SK-N-SH (cell line): ENCODE measurements at regions not wholly inside any gene's neighbourhood (a gene's known extent, or its start where the extent isn't known, plus 50 kb on each side); places are given as distances from the start of the nearest gene placed in this dataset.

Experiments used
- CTCF ChIA-PET: fragments of 300-600, 350-600 bp; formaldehyde crosslinking; extraction: SDS; loops from one replicate; lab custom pipeline; 2021; lab: Yijun Ruan, JAX
- POLR2A ChIA-PET: fragments of 350-600 bp; sonication (Branson Sonifier 250); formaldehyde crosslinking; extraction: SDS; loops from one replicate; lab custom pipeline; 2020; ENCODE audit warnings: antibody characterized with exemption, inconsistent platforms; lab: Yijun Ruan, JAX
- DNase-seq: peaks from one replicate; pipeline ENCODE4 v3.0.0; 2012
- H2AFZ ChIP-seq: fragments of 200-600 bp; sonication (generic); 2 replicates; pipeline ENCODE4 v1.8.1; 2016; ENCODE audit warnings: antibody characterized with exemption, mild to moderate bottlenecking, low read depth
- H3F3A ChIP-seq: fragments of 200-600 bp; sonication (generic); replicated peaks from 2 replicates; pipeline ENCODE3; 2016; ENCODE audit warnings: antibody characterized with exemption, mild to moderate bottlenecking; ENCODE audit not compliant: insufficient read depth
- H3K27ac ChIP-seq, 2 experiments: fragments of 200-500 bp in 1 of 2; fragments of 200-600 bp in 1 of 2; sonication (Bioruptor generic) in 1 of 2; sonication (generic), shearing (Covaris generic) in 1 of 2; 2 replicates each; pipeline versions ENCODE4 v1.5.1 to v1.6.1; 2014 to 2016; ENCODE audit warnings: low read depth in 2 of 2, inconsistent platforms in 1 of 2, low read length in 1 of 2, mild to moderate bottlenecking in 1 of 2, mixed read lengths in 1 of 2
- H3K27me3 ChIP-seq: fragments of 200-600 bp; sonication (generic), shearing (Covaris generic); 2 replicates; pipeline ENCODE4 v1.6.1; 2016; ENCODE audit warnings: mixed run types; ENCODE audit not compliant: insufficient read depth
- H3K36me3 ChIP-seq, 2 experiments: fragments of 200-500 bp in 1 of 2; fragments of 200-600 bp in 1 of 2; sonication (Bioruptor generic) in 1 of 2; sonication (generic) in 1 of 2; replicated peaks in 1 of 2; 2 replicates each; pipeline versions ENCODE3 to v1.5.1; 2014 to 2016; ENCODE audit warnings: low read length in 1 of 2, mild to moderate bottlenecking in 1 of 2; ENCODE audit not compliant: insufficient read depth in 2 of 2, control insufficient read depth in 1 of 2
- H3K4me1 ChIP-seq, 2 experiments: fragments of 200-500 bp in 1 of 2; fragments of 200-600 bp in 1 of 2; sonication (Bioruptor generic) in 1 of 2; sonication (generic), shearing (Covaris generic) in 1 of 2; 2 replicates each; pipeline versions ENCODE4 v1.5.1 to v1.6.1; 2014 to 2016; ENCODE audit warnings: low read depth in 1 of 2, low read length in 1 of 2, mixed run types in 1 of 2; ENCODE audit not compliant: insufficient read depth in 2 of 2, control insufficient read depth in 1 of 2
- H3K4me2 ChIP-seq: fragments of 200-600 bp; sonication (generic), shearing (Covaris generic); 2 replicates; pipeline ENCODE4 v1.6.1; 2017; ENCODE audit warnings: mixed run types
- H3K4me3 ChIP-seq, 2 experiments: fragments of 200-500 bp in 1 of 2; fragments of 200-600 bp in 1 of 2; sonication (Bioruptor generic) in 1 of 2; sonication (generic), shearing (Covaris generic) in 1 of 2; 2 replicates each; pipeline versions ENCODE4 v1.5.1 to v1.8.1; 2014 to 2016; ENCODE audit warnings: low read depth in 2 of 2, inconsistent platforms in 1 of 2, low read length in 1 of 2, mild to moderate bottlenecking in 1 of 2, mixed read lengths in 1 of 2, moderate library complexity in 1 of 2
- H3K79me2 ChIP-seq: fragments of 200-600 bp; sonication (generic); 2 replicates; pipeline ENCODE4 v1.8.1; 2017; ENCODE audit warnings: mild to moderate bottlenecking; ENCODE audit not compliant: insufficient read depth
- H3K9ac ChIP-seq: fragments of 200-600 bp; sonication (generic); 2 replicates; pipeline ENCODE4 v1.6.1; 2017; ENCODE audit warnings: mixed run types
- H3K9me2 ChIP-seq: fragments of 200-600 bp; sonication (generic); 2 replicates; pipeline ENCODE4 v1.6.1; 2017; ENCODE audit warnings: mixed run types
- H3K9me3 ChIP-seq: fragments of 200-600 bp; sonication (generic); 2 replicates; pipeline ENCODE4 v1.6.1; 2017; ENCODE audit warnings: mixed run types, mild to moderate bottlenecking, moderate library complexity
- H4K20me1 ChIP-seq: fragments of 200-600 bp; sonication (generic); 2 replicates; pipeline ENCODE4 v1.6.1; 2017; ENCODE audit warnings: mild to moderate bottlenecking, mixed run types; ENCODE audit not compliant: insufficient read depth
- CHD2 ChIP-seq: fragments of 150-350 bp; IDR thresholded peaks from 2 replicates; pipeline ENCODE4 v1.6.1; 2018; ENCODE audit warnings: low read length; ENCODE audit not compliant: partially characterized antibody
- CTCF ChIP-seq: fragments of 200-600 bp; sonication (generic); IDR thresholded peaks from 2 replicates; pipeline ENCODE4 v1.6.1; 2017; ENCODE audit warnings: antibody characterized with exemption, mild to moderate bottlenecking, moderate library complexity
- ELF1 ChIP-seq: IDR thresholded peaks from 2 replicates; pipeline ENCODE4 v1.4.0; 2012
- EP300 ChIP-seq, 2 experiments: IDR thresholded peaks; 2 replicates each; pipeline versions ENCODE4 v1.4.0 to v1.6.1; 2012; ENCODE audit warnings: borderline replicate concordance in 1 of 2, low read depth in 1 of 2, low read length in 1 of 2
- FOXJ3 ChIP-seq: sonication (generic); formaldehyde crosslinking; IDR thresholded peaks from 2 replicates; pipeline ENCODE4 v1.5.1; 2020; ENCODE audit warnings: mild to moderate bottlenecking, missing genetic modification reagents
- FOXM1 ChIP-seq: IDR thresholded peaks from 2 replicates; pipeline ENCODE4 v1.4.0; 2012; ENCODE audit warnings: low read depth, mild to moderate bottlenecking
- GABPA ChIP-seq: IDR thresholded peaks from 2 replicates; pipeline ENCODE4 v1.4.0; 2012; ENCODE audit warnings: low read depth, mild to moderate bottlenecking
- JUND ChIP-seq: IDR thresholded peaks from 2 replicates; pipeline ENCODE4 v1.4.0; 2012
- MEF2A ChIP-seq: IDR thresholded peaks from 2 replicates; pipeline ENCODE4 v1.4.0; 2012; ENCODE audit warnings: low read depth, borderline replicate concordance
- MXI1 ChIP-seq: IDR thresholded peaks from 2 replicates; pipeline ENCODE4 v1.6.1; 2012; ENCODE audit warnings: mild to moderate bottlenecking, low read depth, low read length, improper control_type of control experiment
- POLR2AphosphoS5 ChIP-seq: IDR thresholded peaks from 2 replicates; pipeline ENCODE4 v1.6.1; 2012; ENCODE audit warnings: low read depth, low read length
- RXRA ChIP-seq: IDR thresholded peaks from 2 replicates; pipeline ENCODE4 v1.4.0; 2012; ENCODE audit warnings: low read depth, mild to moderate bottlenecking, borderline replicate concordance
- SIN3A ChIP-seq: IDR thresholded peaks from 2 replicates; pipeline ENCODE4 v1.6.1; 2012; ENCODE audit warnings: low read depth, mild to moderate bottlenecking, low read length, moderate library complexity, borderline replicate concordance
- SMC3 ChIP-seq: IDR thresholded peaks from 2 replicates; pipeline ENCODE4 v1.6.1; 2012; ENCODE audit warnings: low read depth, low read length, improper control_type of control experiment
- TAF1 ChIP-seq: IDR thresholded peaks from 2 replicates; pipeline ENCODE4 v1.6.1; 2012; ENCODE audit warnings: low read depth, mild to moderate bottlenecking, low read length, moderate library complexity, borderline replicate concordance
- TEAD4 ChIP-seq: IDR thresholded peaks from 2 replicates; pipeline ENCODE4 v1.4.0; 2012; ENCODE audit warnings: mild to moderate bottlenecking, borderline replicate concordance; ENCODE audit not compliant: insufficient read depth
- YY1 ChIP-seq: IDR thresholded peaks from 2 replicates; pipeline ENCODE4 v1.4.0; 2012; ENCODE audit warnings: low read depth, mild to moderate bottlenecking
- WGBS: methylation state at CpG from one replicate; pipeline ENCODE4 v1.1.6; 2017; ENCODE audit warnings: low lambda C conversion rate; 5-methylcytosine and 5-hydroxymethylcytosine counted together
- small RNA-seq, 7 experiments: library from RNA; depleted of rRNA; stranded (forward); fragments of <200 nt; gene quantifications; one replicate each; pipeline ENCODE3, GENCODE V24; 2012

DNA sequence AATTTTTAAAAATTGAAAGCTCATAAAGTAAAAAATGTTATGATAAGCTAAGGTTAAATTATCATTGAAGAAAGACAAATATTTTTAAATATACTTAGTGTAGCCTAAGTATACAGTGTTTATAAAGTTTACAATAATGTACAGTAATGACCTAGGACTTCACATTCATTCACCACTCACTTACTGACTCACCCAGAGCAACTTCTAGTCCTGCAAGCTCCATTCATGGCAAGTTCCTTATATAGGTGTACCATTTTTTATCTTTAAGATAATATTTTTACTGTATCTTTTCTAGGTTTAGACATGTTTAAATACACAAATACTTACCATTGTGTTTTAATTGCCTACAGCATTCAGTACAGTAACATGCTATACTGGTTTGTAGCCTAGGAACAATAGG, 112.3 kb upstream of the RADX start:
- ChIA-PET CTCF (no interaction called here), POLR2A (no interaction called here)
- H2AFZ ChIP-seq, result no peak overlapping the region
- no peaks in the 10 kb centered on the region for H3F3A ChIP-seq
- no peaks in the 10 kb centered on the region for H3K9me2 ChIP-seq
- H3K9me3 ChIP-seq, result no peaks in the 10 kb centered on the region
- H3K79me2 ChIP-seq, result no peaks in the 10 kb centered on the region
- H3K27me3 ChIP-seq, result peaks cover 2% of the 10 kb centered on the region; the same call in 1 of the 2 replicates
- no peak overlapping the region for H3K4me2 ChIP-seq
- H3K4me3 ChIP-seq, result no peak overlapping the region
- H3K4me1 ChIP-seq, result no peaks in the 10 kb centered on the region
- no peak overlapping the region for H3K27ac ChIP-seq
- TF ChIP-seq CTCF, result no peak
- TF ChIP-seq RXRA, result no peak
- no peak for TF ChIP-seq SIN3A
- TF ChIP-seq JUND, result no peak
- no peak for TF ChIP-seq TEAD4
- no peak for TF ChIP-seq POLR2AphosphoS5
- no peak for TF ChIP-seq FOXJ3
- no peak for TF ChIP-seq MXI1
- DNase-seq, result no peak
- no peaks in the 10 kb centered on the region for H4K20me1 ChIP-seq
- no peaks in the 10 kb centered on the region for H3K36me3 ChIP-seq
- H3K9ac ChIP-seq, result no peak overlapping the region

DNA sequence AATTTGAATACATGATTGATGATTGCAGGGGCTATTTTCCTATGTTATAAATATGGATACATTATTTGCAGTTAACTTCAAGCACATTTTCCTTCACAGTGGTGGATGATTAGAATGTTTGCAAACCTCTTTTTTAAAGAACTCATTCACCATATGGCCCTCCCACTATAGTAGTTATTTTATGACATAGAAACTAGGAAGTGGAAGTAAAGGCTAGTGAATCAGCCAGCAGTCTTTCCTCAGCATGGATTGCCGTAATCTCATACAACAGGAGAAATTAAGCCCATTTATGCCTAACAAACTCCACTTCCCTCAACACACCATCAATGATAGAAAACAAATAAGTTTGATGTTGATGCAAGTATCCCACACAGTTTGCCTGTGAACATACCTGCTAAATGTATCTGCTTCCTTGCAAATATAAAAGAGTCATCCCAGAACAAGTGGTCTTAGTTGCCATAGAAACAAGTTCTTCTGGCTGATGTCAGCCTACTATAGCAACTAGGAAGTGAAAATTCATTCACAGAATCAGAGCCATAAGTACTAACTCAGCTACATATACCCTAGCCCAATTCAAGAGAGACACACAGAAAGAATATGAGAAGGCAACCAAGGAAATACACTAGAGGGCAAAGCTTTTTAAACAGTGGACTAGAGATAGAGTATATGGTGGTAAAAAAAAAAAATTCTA, 100.9 kb upstream of the RADX start:
- POLR2A ChIA-PET, result no interaction called here
- no peaks in the 10 kb centered on the region for H3K36me3 ChIP-seq

More for the DNA sequence above, 100.9 kb upstream of the RADX start:
- Histone ChIP-seq H3F3A (no peaks in the 10 kb centered on the region), H4K20me1 (no peaks in the 10 kb centered on the region), H3K79me2 (no peaks in the 10 kb centered on the region), H3K4me1 (no peaks in the 10 kb centered on the region), H3K9ac (no peak overlapping the region), H3K27me3 (peaks cover 6% of the 10 kb centered on the region; the same call in 1 of the 2 replicates), H3K27ac (no peak overlapping the region), H3K9me3 (no peaks in the 10 kb centered on the region), H3K4me2 (no peak overlapping the region), H3K4me3 (no peak overlapping the region), H3K9me2 (no peaks in the 10 kb centered on the region), H2AFZ (no peak overlapping the region)
- CTCF ChIA-PET, result no interaction called here
- 13% methylated on average over 1 of the region's 1 CpG for WGBS
- DNase-seq, result no peak
- no peak for TF ChIP-seq ELF1
- TF ChIP-seq TAF1, result no peak
- no peak for TF ChIP-seq SIN3A
- no peak for TF ChIP-seq YY1
- no peak for TF ChIP-seq SMC3
- TF ChIP-seq MEF2A, result no peak
- TF ChIP-seq CHD2, result no peak
- no peak for TF ChIP-seq FOXJ3
- no peak for TF ChIP-seq EP300 (IDR thresholded peaks at IDR 0.05; ENCODE audit: borderline replicate concordance in 1 of 2, low read depth in 1 of 2, low read length in 1 of 2)
- no peak for TF ChIP-seq GABPA
- TF ChIP-seq FOXM1, result no peak
- no peak for TF ChIP-seq POLR2AphosphoS5
- TF ChIP-seq RXRA, result no peak

Small RNA genes lying in the stretch of these regions (small RNA-seq; reads per million reads assigned to genes)
- gene AL133271.1 (0 reads per million in 7 experiments), gene RF00019 (0 reads per million in 7 experiments)
